ENCODE measurements at regions not wholly inside any gene's neighbourhood (a gene's known extent, or its start where the extent isn't known, plus 50 kb on each side); places are given as distances from the start of the nearest gene placed in this dataset.

DNA sequence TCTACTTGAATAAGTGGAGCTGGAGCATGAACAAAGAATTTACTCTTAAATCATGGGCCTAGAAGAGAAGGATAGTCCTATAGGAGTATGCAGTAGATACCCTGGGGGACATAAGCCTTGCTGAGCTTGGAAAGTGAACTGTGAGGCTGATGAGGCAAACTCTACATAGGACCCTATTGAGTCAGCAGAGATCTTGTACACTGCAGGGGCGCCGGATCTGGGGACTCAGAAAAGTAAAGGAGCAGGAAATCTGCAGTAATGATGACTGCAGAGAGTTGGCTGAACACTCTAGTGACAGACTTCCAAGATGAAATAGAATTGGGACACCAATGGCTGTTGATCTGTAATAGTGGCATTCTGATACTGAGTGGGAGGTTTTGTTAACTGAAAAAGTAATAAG, 543.7 kb downstream of the XIRP2 start:
- TF ChIP-seq, protein P1, sequence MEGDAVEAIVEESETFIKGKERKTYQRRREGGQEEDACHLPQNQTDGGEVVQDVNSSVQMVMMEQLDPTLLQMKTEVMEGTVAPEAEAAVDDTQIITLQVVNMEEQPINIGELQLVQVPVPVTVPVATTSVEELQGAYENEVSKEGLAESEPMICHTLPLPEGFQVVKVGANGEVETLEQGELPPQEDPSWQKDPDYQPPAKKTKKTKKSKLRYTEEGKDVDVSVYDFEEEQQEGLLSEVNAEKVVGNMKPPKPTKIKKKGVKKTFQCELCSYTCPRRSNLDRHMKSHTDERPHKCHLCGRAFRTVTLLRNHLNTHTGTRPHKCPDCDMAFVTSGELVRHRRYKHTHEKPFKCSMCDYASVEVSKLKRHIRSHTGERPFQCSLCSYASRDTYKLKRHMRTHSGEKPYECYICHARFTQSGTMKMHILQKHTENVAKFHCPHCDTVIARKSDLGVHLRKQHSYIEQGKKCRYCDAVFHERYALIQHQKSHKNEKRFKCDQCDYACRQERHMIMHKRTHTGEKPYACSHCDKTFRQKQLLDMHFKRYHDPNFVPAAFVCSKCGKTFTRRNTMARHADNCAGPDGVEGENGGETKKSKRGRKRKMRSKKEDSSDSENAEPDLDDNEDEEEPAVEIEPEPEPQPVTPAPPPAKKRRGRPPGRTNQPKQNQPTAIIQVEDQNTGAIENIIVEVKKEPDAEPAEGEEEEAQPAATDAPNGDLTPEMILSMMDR (IDR thresholded peaks at IDR 0.05) = no peak
- TF ChIP-seq EZH2 (IDR thresholded peaks at IDR 0.05; ENCODE audit: borderline replicate concordance, insufficient read depth, low read depth, low read length, poor library complexity, severe bottlenecking) = no peak
